Psoas muscle (tissue), 7 donors: ENCODE measurements at regions not wholly inside any gene's neighbourhood (a gene's known extent, or its start where the extent isn't known, plus 50 kb on each side); places are given as distances from the start of the nearest gene placed in this dataset.

ENCODE experiments used
- ATAC-seq, 4 donors: fragments of 200-7000 bp; cut with Tn5 transposase; one replicate each; pipeline ENCODE4 v1.9.1; 2020; ENCODE audit warnings: moderate library complexity in 3 of 4, mild to moderate bottlenecking in 2 of 4
- DNase-seq, 2 donors: peaks; one replicate each; pipeline ENCODE4 v3.0.0-alpha.2; 2020
- H3K27ac ChIP-seq: fragments of 200-600 bp; one replicate; pipeline ENCODE4 v1.8.0; 2022
- H3K27me3 ChIP-seq, 3 donors: fragments of 200-600 bp in 1 of 3; one replicate each; pipeline versions ENCODE4 v1.6.1 to v1.8.0; 2013 to 2022; ENCODE audit warnings: low read length in 2 of 3, mild to moderate bottlenecking in 2 of 3, moderate library complexity in 1 of 3; ENCODE audit not compliant: insufficient read depth in 3 of 3
- H3K36me3 ChIP-seq, 2 donors: fragments of 200-600 bp in 1 of 2; one replicate each; pipeline versions ENCODE4 v1.6.1 to v1.8.0; 2013 to 2022; ENCODE audit warnings: low read depth in 1 of 2, mild to moderate bottlenecking in 1 of 2, moderate library complexity in 1 of 2; ENCODE audit not compliant: insufficient read depth in 1 of 2
- H3K4me1 ChIP-seq: fragments of 200-600 bp; one replicate; pipeline ENCODE4 v1.8.0; 2022
- H3K4me3 ChIP-seq: fragments of 200-600 bp; one replicate; pipeline ENCODE4 v1.8.0; 2022; ENCODE audit warnings: mild to moderate bottlenecking
- H3K9me3 ChIP-seq: fragments of 200-600 bp; one replicate; pipeline ENCODE4 v1.8.0; 2022
- WGBS, 3 donors: extraction: QIAGEN DNeasy Blood & Tissue Kit; methylation state at CpG; one replicate each; pipeline versions ENCODE4 v1.1.6 to v1.1.7; 2013; 5-methylcytosine and 5-hydroxymethylcytosine counted together
- intact Hi-C, 2 donors: fragments of 100-400 bp; cut with DNase I; formaldehyde crosslinking; loops; one replicate each; pipeline versions ENCODE4 v1.11.0 to v1.14.2; 2022
- TF ChIP-seq, protein P1 (sequence below): fragments of 200-600 bp; IDR thresholded peaks from one replicate; pipeline ENCODE4 v1.8.0; 2022; ENCODE audit warnings: antibody characterized with exemption
- donor health status: healthy with polysubstance abuse.
- donor health status: DM: no; HTN: no; CAD: no; lungs with moderate emphysema.
- donor health status: Bipolar disorder and iron deficiency.
- donor health status: healthy.
- donor health status: DM: yes; HTN: yes; CAD: no.
- donor health status: DM: no; HTN: no; CAD: no.
- donor health status: DM: yes; HTN: yes; CAD: no.

DNA sequence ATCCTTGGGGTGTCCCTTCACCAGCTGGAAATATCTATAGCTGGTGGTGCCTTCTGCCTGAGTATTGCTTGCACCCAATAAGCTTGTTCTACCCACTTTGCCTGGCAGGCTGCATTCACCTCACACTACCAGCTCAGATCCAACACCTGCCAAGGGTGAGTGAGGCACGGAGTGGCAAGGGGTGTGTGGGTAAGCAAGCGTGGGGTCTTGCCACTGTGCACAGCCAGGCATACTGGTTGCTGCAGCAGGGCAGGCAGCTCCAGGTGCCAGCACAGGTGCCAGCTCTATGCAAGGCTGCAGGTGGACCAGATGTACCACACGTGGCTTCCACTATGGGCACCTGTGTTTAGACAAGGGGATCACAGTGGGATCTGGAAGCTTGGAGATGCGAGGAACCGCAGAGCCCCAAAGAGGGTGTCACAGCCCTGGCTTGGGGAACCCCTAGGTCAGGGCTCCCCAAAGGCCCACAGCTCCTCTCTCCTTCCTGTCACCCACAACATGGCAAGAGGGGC is 167.7 kb upstream of the MRPS30 start:
- TF ChIP-seq, protein P1, sequence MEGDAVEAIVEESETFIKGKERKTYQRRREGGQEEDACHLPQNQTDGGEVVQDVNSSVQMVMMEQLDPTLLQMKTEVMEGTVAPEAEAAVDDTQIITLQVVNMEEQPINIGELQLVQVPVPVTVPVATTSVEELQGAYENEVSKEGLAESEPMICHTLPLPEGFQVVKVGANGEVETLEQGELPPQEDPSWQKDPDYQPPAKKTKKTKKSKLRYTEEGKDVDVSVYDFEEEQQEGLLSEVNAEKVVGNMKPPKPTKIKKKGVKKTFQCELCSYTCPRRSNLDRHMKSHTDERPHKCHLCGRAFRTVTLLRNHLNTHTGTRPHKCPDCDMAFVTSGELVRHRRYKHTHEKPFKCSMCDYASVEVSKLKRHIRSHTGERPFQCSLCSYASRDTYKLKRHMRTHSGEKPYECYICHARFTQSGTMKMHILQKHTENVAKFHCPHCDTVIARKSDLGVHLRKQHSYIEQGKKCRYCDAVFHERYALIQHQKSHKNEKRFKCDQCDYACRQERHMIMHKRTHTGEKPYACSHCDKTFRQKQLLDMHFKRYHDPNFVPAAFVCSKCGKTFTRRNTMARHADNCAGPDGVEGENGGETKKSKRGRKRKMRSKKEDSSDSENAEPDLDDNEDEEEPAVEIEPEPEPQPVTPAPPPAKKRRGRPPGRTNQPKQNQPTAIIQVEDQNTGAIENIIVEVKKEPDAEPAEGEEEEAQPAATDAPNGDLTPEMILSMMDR, result no peak
- H3K36me3 ChIP-seq, result no peaks in the 10 kb centered on the region

DNA sequence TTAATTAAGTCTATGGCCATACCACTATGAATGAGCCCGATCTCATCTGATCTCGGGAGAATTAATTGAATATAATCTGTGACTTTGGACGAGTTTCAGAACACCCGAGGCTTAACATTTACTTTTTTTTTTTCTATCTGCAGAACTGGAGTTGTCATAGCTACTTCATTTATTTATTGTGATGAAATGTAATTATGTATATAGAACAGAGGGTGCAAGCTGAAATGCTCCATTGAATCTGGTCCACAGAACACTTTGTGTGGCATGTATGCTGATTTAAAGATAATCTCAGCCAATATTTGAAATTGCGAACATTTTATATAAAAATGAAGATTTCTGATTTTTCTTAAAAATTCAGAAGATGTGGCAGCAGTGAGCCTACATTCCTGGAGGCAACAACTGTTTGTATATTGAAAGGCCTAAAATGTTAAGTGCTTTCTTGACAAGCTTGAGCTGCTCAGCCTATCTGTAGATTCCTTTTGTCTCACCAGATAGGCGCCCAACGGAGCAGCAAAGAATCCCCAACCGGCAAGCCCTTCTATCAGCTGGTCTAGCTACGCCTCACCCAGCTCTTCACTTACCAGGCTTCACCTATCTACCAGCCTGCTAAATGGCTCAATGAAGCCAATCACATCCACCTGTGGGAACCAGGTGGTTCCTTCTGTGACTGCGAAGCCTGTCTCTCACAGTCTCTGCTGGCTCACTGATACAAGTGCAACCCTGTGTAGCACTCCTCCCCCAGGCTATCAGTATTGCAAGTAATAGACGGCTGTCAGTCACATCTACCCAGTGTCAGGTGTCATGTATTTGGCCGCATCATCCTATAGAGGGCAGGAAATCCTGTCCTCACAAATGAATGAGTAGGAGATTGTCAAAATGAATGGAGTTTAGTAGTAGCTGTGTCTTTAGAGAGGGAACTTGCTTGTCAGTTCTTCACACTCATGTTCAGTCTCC is 170.6 kb upstream of the MRPS30 start:
- H3K27me3 ChIP-seq, result no peaks in the 10 kb centered on the region
- H3K27ac ChIP-seq, result no peak overlapping the region
- ATAC-seq (peak in 2 of 4 donors; percentile 35 to 46), DNase-seq (no peak)
- no peaks in the 10 kb centered on the region for H3K4me1 ChIP-seq
- TF ChIP-seq, protein P1, result no peak
- H3K9me3 ChIP-seq, result no peaks in the 10 kb centered on the region
- intact Hi-C loops, result no loop called here
- WGBS, 3 donors, result 74 to 78% (median 75%) methylated on average over 12 of the region's 12 CpGs
- no peak overlapping the region for H3K4me3 ChIP-seq
- no peaks in the 10 kb centered on the region for H3K36me3 ChIP-seq

More for the DNA sequence above, 167.7 kb upstream of the MRPS30 start:
- intact Hi-C loops, result no loop called here
- DNase-seq (peak in 1 of 2 donors; percentile 7), ATAC-seq (no peak)
- Histone ChIP-seq H3K27me3 (no peaks in the 10 kb centered on the region), H3K9me3 (no peaks in the 10 kb centered on the region), H3K27ac (no peak overlapping the region), H3K4me1 (no peaks in the 10 kb centered on the region), H3K4me3 (no peak overlapping the region)
- WGBS, 3 donors, result 91 to 96% (median 94%) methylated on average over 5 of the region's 5 CpGs

DNA sequence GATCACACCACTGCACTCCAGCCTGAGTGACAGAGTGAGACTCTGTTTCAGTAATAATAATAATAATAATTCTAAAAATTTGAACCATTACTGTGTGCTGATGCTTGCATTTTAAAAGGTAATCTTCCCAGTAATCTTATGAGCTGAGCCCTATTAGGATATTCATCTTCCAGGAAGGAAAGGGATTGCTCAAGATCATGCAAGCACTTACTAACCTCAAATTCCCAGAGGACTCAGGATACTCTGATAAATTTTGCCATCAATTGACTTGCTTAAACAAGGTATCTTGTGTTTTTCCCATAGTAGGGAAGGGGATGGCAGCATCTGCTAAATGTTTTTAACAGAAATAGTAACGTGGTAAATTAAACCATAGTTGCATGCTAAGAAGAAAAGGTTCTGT is 176.4 kb upstream of the MRPS30 start:
- TF ChIP-seq, protein P1, result no peak
- H3K4me1 ChIP-seq, result no peaks in the 10 kb centered on the region
- 72 to 79% (median 78%) methylated on average over 1 of the region's 1 CpG for WGBS, 3 donors
- no peaks in the 10 kb centered on the region for H3K27me3 ChIP-seq
- no peaks in the 10 kb centered on the region for H3K36me3 ChIP-seq
- H3K27ac ChIP-seq, result no peak overlapping the region
- DNase-seq (no peak), ATAC-seq (no peak)
- intact Hi-C loops, result no loop called here
- no peak overlapping the region for H3K4me3 ChIP-seq
- H3K9me3 ChIP-seq, result no peaks in the 10 kb centered on the region

DNA sequence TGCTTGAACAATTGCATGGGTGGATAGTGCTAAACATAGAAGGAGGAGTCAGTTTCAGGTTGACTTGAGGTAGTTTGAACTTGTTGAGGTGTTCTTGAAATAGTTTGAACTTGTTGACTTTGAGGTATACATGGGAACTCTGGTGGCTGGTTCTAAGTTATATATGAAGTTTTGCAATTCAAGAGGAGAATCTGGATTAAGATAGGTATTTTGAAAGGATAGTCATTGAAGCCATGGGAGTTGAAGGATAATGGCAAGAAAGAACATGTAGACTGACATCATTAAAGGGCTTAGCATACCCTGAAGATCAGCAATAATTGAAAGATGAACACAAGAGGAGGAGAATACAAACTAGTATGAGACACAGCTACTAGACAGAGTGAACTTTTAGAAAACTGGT is 181.9 kb upstream of the MRPS30 start:
- Histone ChIP-seq H3K9me3 (no peaks in the 10 kb centered on the region), H3K4me1 (no peaks in the 10 kb centered on the region), H3K27me3 (no peaks in the 10 kb centered on the region), H3K27ac (no peak overlapping the region), H3K36me3 (no peaks in the 10 kb centered on the region), H3K4me3 (no peak overlapping the region)
- DNase-seq (no peak), ATAC-seq (no peak)
- intact Hi-C loops, result no loop called here
- TF ChIP-seq, protein P1, result no peak
